ENCODE measurements at regions not wholly inside any gene's neighbourhood (a gene's known extent, or its start where the extent isn't known, plus 50 kb on each side); places are given as distances from the start of the nearest gene placed in this dataset.

DNA sequence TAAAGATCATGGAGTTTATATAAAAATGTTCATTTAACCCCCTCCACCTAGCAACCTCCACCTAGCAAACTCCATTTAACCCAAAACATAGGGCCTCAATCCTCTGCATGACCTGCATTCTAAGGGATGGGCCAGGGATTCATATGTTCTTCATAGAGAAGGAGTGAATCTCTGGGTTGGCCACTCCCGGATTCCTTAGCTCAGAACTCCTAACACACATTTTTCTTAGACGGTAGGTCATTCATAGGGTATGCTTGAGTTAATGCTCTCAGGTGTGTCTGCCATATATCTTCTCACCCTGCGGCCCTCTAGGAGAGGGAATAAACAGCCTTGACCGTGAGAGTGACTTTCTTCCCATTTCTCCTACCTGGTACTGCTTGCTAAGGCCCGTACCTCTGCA, 102.0 kb upstream of the IGSF10 start:
- CTCF ChIA-PET (ENCODE audit: low intra/inter-chr PET ratio): no interaction called here
- Histone ChIP-seq H4K20me1 (replicated peaks; ENCODE audit: control insufficient read depth, insufficient read depth, low read length) (no peaks in the 10 kb centered on the region), H3K4me3 (no peak overlapping the region), H3K4me1 (replicated peaks in 1 of 2; ENCODE audit: control insufficient read depth in 2 of 2, insufficient read depth in 2 of 2, low read length in 2 of 2) (no peaks in the 10 kb centered on the region; a peak in 1 of 5 replicates), H3K79me2 (ENCODE audit: control insufficient read depth, insufficient read depth, low read length) (no peaks in the 10 kb centered on the region), H3K9me3 (replicated peaks; ENCODE audit: control insufficient read depth, insufficient read depth, low read depth, low read length) (no peaks in the 10 kb centered on the region), H3K9ac (ENCODE audit: insufficient read depth in 1 of 2, low read depth in 2 of 2, low read length in 2 of 2) (no peak overlapping the region), H3K27me3 (ENCODE audit: control insufficient read depth in 2 of 2, insufficient read depth in 2 of 2, low read length in 2 of 2) (no peaks in the 10 kb centered on the region), H3K36me3 (ENCODE audit: control insufficient read depth, insufficient read depth, low read length) (no peaks in the 10 kb centered on the region), H3K27ac (ENCODE audit: extremely low read depth, low read depth, low read length) (no peak overlapping the region), H3K4me2 (ENCODE audit: insufficient read depth, low read length) (no peak overlapping the region), H3K9me1 (ENCODE audit: control insufficient read depth, insufficient read depth, low read length) (no peaks in the 10 kb centered on the region), H2AFZ (ENCODE audit: low read depth, low read length) (0 out of 2 replicates have a peak overlapping the region, but pooled peaks have one; percentile 54)
- no peak for TF ChIP-seq SRSF9 (IDR thresholded peaks at IDR 0.05; ENCODE audit: borderline replicate concordance, low read depth, low read length)
- TF ChIP-seq MAFF (IDR thresholded peaks at IDR 0.05; ENCODE audit: low read length): no peak
- no peak for ATAC-seq
- WGBS (ENCODE audit: insufficient coverage, low coverage, missing lambda C conversion rate): 21% methylated on average over 5 of the region's 5 CpGs
- FAIRE-seq: no peak
- POLR2A ChIA-PET: no interaction called here
- BruUV-seq (replicated peaks): no TSS peak
- intact Hi-C loops (cut with micrococcal nuclease): no loop called here
- in situ Hi-C loops (cut with MboI): no loop called here
- DNase-seq (ENCODE audit: extremely low read depth in 1 of 4, low spot score in 3 of 4): no peak

DNA sequence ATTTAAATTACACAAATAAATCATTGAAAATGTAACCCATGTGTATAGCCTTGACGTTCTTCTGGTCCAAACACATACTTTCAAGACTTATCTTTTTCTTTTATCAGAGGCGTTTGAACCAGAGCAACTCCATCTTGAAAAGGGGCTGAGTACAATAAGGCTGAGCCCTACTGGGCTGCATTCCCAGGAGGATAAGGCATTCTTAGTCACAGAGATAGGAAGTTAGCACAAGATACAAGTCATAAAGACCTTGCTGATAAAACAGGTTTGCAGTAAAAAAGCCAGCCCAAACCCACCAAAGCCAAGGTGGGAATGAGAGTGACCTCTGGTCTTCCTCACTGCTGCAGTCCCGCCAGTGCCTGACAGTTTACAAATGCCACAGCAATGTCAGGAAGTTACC, 101.0 kb upstream of the IGSF10 start:
- Histone ChIP-seq H3K79me2 (ENCODE audit: control insufficient read depth, insufficient read depth, low read length) (no peaks in the 10 kb centered on the region), H3K9me1 (ENCODE audit: control insufficient read depth, insufficient read depth, low read length) (no peaks in the 10 kb centered on the region), H2AFZ (ENCODE audit: low read depth, low read length) (no peak overlapping the region), H3K4me3 (no peak overlapping the region), H3K27me3 (ENCODE audit: control insufficient read depth in 2 of 2, insufficient read depth in 2 of 2, low read length in 2 of 2) (no peaks in the 10 kb centered on the region), H3K9ac (ENCODE audit: insufficient read depth in 1 of 2, low read depth in 2 of 2, low read length in 2 of 2) (no peak overlapping the region), H3K36me3 (ENCODE audit: control insufficient read depth, insufficient read depth, low read length) (no peaks in the 10 kb centered on the region), H3K4me2 (ENCODE audit: insufficient read depth, low read length) (no peak overlapping the region), H3K9me3 (replicated peaks; ENCODE audit: control insufficient read depth, insufficient read depth, low read depth, low read length) (no peaks in the 10 kb centered on the region), H3K4me1 (replicated peaks in 1 of 2; ENCODE audit: control insufficient read depth in 2 of 2, insufficient read depth in 2 of 2, low read length in 2 of 2) (no peaks in the 10 kb centered on the region), H3K27ac (ENCODE audit: extremely low read depth, low read depth, low read length) (no peak overlapping the region), H4K20me1 (replicated peaks; ENCODE audit: control insufficient read depth, insufficient read depth, low read length) (no peaks in the 10 kb centered on the region)
- ATAC-seq (no peak), FAIRE-seq (no peak), DNase-seq (ENCODE audit: extremely low read depth in 1 of 4, low spot score in 3 of 4) (no peak)
- intact Hi-C loops (cut with micrococcal nuclease) (no loop called here), in situ Hi-C loops (cut with MboI) (no loop called here)
- POLR2A ChIA-PET: no interaction called here
- CTCF ChIA-PET (ENCODE audit: low intra/inter-chr PET ratio): no interaction called here
- BruUV-seq (replicated peaks): no TSS peak
- WGBS (ENCODE audit: insufficient coverage, low coverage, missing lambda C conversion rate): 6% methylated on average over 3 of the region's 3 CpGs
- TF ChIP-seq PTRF (tag; IDR thresholded peaks at IDR 0.05) (0 out of 2 replicates have a peak, but pooled peaks have one; percentile 22), DMBX1 (CRISPR knock-in tag; IDR thresholded peaks at IDR 0.05; ENCODE audit: borderline replicate concordance) (peak; percentile 84; the same call in 1 of the 2 replicates), EP300 (IDR thresholded peaks at IDR 0.05; ENCODE audit: low read length) (no peak), MECOM (CRISPR knock-in tag; IDR thresholded peaks at IDR 0.05) (0 out of 2 replicates have a peak, but pooled peaks have one; percentile 16), ZNF583 (CRISPR knock-in tag; IDR thresholded peaks at IDR 0.05) (peak; percentile 65; the same call in 1 of the 2 replicates), SMARCA4 (IDR thresholded peaks at IDR 0.05) (no peak), RBM39 (optimal IDR thresholded peaks at IDR 0.05; ENCODE audit: low read depth, low read length) (no peak)
- TF ChIP-seq, protein P1, sequence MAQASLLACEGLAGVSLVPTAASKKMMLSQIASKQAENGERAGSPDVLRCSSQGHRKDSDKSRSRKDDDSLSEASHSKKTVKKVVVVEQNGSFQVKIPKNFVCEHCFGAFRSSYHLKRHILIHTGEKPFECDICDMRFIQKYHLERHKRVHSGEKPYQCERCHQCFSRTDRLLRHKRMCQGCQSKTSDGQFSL (CRISPR knock-in tag; IDR thresholded peaks at IDR 0.05): no peak
- TF ChIP-seq, protein P1 (tag; IDR thresholded peaks at IDR 0.05): peak in 1 of 2 experiments; percentile 86; a peak in 2 of 4 replicates
- TF ChIP-seq, protein P2, sequence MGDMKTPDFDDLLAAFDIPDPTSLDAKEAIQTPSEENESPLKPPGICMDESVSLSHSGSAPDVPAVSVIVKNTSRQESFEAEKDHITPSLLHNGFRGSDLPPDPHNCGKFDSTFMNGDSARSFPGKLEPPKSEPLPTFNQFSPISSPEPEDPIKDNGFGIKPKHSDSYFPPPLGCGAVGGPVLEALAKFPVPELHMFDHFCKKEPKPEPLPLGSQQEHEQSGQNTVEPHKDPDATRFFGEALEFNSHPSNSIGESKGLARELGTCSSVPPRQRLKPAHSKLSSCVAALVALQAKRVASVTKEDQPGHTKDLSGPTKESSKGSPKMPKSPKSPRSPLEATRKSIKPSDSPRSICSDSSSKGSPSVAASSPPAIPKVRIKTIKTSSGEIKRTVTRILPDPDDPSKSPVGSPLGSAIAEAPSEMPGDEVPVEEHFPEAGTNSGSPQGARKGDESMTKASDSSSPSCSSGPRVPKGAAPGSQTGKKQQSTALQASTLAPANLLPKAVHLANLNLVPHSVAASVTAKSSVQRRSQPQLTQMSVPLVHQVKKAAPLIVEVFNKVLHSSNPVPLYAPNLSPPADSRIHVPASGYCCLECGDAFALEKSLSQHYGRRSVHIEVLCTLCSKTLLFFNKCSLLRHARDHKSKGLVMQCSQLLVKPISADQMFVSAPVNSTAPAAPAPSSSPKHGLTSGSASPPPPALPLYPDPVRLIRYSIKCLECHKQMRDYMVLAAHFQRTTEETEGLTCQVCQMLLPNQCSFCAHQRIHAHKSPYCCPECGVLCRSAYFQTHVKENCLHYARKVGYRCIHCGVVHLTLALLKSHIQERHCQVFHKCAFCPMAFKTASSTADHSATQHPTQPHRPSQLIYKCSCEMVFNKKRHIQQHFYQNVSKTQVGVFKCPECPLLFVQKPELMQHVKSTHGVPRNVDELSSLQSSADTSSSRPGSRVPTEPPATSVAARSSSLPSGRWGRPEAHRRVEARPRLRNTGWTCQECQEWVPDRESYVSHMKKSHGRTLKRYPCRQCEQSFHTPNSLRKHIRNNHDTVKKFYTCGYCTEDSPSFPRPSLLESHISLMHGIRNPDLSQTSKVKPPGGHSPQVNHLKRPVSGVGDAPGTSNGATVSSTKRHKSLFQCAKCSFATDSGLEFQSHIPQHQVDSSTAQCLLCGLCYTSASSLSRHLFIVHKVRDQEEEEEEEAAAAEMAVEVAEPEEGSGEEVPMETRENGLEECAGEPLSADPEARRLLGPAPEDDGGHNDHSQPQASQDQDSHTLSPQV (IDR thresholded peaks at IDR 0.05): peak; percentile 36; the same call in 1 of the 2 replicates
